Activated CD4-positive, alpha-beta T cell treated with anti-CD3 and anti-CD28 coated beads for 4 hours (primary cell): ENCODE measurements at regions not wholly inside any gene's neighbourhood (a gene's known extent, or its start where the extent isn't known, plus 50 kb on each side); places are given as distances from the start of the nearest gene placed in this dataset.
"Not testable (repeated sequence)": the region's sequence is repeated elsewhere in the genome, so short reads cannot be mapped to it uniquely, and the experiment has no call there.

ENCODE experiments used
- DNase-seq, 2 donors: peaks; one replicate each; pipeline ENCODE4 v3.0.0-alpha.2; 2020

- DNase-seq = no peak
Measured at GRCh38 chr18:11372163-11372562, 222.8 kb upstream of the PIEZO2 start.

DNA sequence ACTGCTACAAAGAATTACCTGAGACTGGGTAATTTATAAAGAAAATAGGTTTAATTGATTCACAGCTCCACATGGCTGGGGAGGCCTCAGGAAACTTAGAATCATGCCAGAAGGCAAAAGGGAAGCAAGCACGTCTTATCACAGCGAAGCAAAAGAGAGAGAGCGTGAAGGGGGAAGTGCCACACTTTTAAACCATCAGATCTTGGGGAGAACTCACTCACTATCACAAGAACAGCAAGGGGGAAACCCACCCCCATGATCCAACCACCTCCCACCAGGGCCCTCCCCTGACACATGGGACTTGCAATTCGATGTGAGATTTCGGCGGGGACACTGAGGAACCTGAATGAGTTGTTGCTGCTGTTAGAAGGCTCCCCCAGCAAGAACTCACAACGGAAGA, 220.2 kb upstream of the PIEZO2 start:
- no peak for DNase-seq

DNA sequence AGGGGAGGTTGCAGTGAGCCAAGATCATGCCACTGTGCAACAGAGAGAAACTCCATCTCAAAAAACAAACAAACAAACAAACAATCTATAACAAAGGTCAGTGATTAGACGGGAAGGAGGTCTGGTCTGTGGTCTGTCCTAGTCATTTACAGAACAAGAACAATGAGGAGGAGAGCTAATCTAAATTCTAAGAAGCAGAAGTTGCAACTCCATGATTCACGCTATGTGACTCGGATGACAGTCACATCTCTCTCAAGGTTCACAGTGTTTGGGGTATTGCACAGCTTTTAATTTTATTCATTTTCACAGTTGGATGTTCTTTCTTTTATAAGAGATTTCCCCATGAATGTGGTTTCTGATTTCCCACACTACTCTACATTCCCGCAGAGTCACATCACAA, 218.7 kb upstream of the PIEZO2 start:
- DNase-seq = no peak

DNA sequence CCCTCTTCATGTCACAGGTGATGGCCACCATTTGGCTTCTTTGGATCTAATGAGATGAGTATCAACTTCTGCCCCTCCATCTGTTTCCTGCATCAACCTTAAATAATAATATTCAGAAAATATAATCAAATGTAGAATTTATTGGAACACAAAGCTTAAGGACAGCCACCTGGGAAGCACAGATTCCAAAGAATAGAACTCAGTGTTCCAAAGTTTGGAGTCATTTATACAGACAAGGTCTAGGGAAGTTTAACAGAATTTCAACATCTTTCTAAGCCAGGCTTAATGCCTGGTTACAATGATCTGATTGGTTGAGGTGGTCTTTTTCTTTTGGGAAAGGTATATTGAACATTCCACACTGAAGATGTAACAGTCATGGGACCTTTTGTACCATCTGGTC, 218.0 kb upstream of the PIEZO2 start:
- DNase-seq = no peak

GRCh38 chr18:11366410-11366809, 217.0 kb upstream of the PIEZO2 start:
- no peak for DNase-seq

GRCh38 chr18:11362856-11363255, 213.5 kb upstream of the PIEZO2 start:
- no peak for DNase-seq

DNA sequence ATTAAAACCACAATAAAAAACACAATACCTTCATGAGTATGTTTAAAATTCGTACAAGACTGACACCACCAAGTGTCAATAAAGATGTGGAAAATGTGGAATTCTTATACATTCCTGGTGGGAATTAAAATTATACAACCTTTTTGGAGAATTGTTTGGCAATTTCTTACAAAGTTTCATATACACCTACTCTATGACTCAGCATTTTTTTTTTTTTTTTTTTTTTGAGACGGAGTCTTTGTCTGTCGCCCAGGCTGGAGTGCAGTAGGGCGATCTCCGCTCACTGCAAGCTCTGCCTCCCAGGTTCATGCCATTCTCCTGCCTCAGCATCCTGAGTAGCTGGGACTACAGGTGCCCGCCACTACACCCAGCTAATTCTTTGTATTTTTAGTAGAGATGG, 212.5 kb upstream of the PIEZO2 start:
- DNase-seq = not testable (repeated sequence)

DNA sequence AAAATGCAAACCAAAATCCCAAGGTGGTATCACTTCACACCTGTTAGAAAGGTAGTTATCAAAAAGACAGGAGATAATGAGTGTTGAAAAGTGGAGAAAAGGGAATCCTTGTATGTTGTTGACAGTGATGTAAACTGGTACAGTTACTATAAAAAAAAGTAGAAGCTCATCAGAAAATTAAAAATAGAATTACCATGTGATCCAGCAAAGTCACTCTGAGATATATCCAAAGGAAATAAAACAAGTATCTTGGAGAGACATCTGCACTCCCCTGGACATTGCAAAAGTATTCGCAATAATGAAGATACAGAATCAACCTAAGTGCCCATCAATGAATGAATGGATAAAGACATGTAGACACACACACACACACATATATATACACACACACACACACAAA, 208.3 kb upstream of the PIEZO2 start:
- no peak for DNase-seq

DNA sequence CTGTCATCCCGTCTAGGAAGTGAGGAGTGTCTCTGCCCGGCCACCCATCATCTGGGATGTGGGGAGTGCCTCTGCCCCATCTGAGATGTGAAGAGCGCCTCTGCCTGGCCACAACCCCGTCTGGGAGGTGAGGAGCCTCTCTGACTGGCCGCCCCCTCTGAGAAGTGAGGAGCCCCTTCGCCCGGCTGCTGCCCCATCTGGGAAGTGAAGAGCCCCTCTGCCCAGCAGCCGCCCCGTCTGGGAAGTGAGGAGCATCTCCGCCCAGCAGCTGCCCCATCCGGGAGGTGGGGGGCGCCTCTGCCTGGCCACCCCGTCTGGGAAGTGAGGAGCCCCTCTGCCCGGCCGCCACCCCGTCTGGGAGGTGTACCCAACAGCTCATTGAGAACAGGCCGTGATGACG, 195.2 kb upstream of the PIEZO2 start:
- not testable (repeated sequence) for DNase-seq

- DNase-seq = no peak
Measured at GRCh38 chr18:11343096-11343495, 193.7 kb upstream of the PIEZO2 start.

DNA sequence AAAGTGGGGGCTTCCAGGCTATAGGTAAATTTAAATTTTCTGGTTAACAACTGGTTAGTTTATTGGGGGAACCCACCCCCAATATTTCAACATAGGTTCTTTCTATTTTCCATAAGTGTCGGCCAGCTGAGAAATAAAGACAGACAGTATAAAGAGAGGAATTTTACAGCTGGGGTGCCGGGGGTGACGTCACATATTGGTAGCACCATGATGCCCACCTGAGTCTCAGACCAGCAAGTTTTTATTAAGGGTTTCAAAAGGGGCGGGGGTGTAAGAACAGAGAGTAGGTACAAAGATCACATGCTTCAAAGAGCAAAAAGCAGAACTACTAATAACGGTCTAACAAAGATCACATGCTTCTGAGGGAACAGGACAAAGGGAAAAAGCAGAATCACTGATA, 192.7 kb upstream of the PIEZO2 start:
- not testable (repeated sequence) for DNase-seq

DNA sequence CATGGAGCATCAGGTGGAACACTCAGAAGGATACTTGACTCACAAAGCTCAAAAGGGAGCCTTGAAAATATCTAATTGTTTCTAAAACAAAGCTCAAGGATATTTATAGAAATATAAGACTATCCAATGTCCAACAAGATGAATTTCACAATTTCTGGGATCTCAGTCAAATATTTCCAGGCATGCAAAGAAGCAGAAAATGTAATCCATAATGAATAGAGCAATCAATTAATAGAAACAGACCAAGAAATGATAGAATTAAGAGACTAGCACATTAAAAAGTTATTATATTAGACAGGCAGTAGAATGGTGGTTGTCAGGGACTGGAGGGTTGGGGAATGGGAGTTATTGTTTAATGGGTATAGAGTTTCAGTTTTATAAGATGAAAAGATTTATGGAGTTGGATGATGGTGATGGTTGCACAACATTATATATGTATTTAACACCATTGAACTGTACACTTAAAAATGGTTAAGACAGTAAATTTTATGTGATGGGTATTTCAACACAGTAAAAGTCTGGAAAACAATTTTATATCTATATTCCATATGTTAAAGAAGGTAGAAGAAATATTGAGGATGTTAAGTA, 189.9 kb upstream of the PIEZO2 start:
- DNase-seq = no peak

DNA sequence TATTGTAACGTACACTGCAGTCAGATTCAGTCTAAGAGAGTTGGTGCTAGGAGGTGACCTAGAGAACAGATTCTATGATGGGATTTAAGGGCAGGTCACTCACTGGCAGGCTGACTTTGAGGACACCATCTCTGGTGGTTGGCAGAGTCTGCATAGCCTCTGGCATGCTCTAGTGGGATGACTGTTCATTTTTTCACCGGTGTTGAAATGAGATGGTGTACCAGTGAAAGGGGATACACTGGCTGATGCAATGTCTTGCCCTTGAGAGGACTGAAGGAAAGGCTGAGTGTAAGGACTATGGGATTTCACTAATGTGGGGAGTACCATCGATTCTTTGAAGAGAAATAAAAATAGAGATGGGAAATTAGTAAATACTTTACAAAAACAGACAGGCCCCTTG, 186.9 kb upstream of the PIEZO2 start:
- DNase-seq = no peak

DNA sequence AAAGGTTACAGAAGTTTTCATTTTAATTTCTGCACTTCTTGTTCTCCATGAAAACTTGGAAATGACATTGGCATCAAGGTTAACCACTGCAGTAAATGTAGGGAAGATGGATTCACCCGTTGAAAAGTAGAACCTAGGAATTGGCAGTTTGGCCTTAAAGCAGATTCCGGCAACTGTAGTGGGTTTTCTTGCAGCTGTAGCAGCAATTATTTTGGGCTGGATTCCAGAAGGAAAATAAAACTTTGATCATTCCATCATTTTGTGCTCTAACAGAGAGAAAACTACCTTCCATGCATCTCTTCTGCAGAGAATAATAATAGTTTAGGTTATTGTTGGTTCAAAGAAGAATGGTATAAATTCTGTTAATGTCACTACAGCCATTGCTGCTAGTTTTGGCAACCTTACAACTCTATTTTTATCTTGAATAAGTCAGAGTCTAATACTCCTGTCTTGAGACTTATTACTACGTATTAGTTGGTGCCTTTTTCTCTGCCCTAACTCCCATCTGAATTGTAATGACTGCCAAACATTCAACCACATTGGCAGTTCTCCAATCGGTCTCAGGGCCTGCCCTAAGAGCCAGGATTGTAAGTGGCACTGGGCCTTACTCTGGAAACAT, 178.1 kb upstream of the PIEZO2 start:
- no peak for DNase-seq

- DNase-seq = no peak
Measured at GRCh38 chr18:11324956-11325882, 175.8 kb upstream of the PIEZO2 start.

DNA sequence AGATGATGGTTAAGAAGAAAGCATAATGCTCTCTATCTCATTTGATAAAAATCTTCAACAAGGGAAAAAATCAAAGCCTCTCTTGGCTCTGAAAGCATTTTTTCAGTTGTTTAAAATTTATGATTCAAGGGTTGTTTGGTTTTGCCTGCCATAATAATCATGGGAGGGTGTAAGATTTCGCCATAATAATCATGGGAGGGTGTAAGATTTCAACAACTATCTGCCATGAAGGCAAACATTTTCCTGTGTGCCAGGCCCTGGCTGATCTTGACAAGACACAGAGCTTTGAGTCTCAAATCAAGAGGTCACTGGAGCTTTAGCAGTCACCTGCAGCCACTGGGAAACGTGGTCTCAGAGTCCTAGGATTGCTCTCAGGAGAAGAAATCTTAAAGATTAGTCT, 175.1 kb upstream of the PIEZO2 start:
- DNase-seq = no peak

DNA sequence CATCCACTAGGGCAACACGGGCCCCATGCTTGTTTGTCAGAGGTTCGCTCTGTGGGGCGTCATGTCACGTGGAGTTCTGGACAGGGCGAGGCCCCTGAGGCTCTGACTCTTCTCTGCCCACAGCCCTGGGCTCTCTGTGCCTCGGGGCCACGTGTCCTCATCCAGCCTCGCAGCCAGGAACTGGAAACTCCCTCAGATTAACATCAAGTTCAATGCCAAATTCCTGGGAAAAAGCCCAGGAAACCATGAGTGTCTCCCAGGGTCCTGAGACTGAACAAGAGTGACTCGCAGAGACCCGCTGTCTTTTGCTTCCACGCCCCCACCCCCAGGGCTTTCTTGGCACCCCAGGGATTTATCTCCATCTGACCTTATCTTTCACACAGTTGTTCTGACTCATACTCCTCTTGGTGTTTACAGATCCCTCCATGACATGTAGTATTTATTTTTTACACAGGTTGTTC, 174.0 kb upstream of the PIEZO2 start:
- no peak for DNase-seq

DNA sequence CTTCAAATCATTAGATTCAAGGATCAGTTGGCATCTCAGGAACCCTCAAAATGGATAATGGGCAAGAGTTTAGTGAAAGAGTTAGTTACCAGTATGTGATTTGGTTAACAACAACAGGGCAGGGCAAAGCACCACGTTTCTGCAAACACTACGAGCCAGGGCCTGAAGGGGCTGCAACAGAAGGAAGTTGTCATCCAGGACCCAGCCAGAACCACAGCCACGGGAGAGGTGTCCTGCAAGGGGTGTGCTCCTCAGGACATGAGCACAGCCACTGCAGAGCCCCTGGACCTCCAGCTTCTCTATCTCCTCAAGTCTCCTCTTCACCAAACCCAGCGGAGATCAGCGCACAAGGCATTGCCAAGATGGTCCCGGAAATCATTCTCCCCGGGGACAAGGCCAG, 173.3 kb upstream of the PIEZO2 start:
- no peak for DNase-seq

- DNase-seq = no peak
Measured at GRCh38 chr18:11322006-11322405, 172.6 kb upstream of the PIEZO2 start.

GRCh38 chr18:11320986-11321385, 171.6 kb upstream of the PIEZO2 start:
- DNase-seq = no peak

DNA sequence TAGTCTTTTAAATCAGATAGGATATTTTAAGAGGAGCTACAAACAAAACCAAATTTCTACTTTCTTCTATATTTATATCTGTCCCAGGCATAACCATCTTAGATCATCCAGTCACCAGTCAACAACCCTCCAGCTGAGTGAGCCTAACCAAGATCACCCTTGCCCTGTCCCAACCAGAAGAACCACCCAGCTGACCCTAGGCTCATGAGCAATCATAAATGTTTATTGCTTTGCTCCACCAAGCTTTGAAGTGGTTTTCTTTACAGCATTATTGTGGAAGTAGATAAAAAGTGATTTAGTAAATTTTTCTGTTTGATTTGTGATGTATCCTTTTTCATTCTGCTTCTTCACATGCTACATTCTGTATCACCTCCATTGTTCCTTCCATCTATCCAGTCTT, 167.2 kb upstream of the PIEZO2 start:
- no peak for DNase-seq

DNA sequence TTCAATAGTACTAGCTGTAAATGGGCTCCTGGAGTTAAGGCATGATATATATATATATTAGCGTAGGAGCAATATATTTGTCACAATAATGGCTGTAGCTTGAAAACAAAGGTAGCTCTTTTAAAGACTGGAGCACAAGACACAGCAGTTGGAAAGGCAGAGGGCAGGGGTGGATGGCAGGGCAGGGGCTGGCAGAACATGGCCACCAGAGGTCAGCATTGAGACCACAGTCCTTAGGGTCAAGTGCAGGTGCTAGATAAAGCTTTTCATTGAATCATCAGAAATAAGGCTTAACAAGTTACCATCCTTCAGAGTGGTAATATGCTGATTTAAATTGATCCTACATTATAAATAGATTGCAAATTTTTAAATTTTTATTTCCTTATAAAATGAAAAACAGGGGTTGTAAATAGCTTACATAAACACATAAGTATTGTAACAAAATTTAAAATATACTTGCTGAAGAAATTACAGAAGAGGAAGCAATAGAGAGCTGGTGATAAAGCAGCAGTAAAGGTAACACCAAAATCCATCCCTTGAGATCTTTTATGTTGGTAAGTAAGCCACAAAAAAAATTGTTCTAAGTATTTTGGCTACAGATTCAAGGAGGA, 161.2 kb upstream of the PIEZO2 start:
- DNase-seq = no peak

DNA sequence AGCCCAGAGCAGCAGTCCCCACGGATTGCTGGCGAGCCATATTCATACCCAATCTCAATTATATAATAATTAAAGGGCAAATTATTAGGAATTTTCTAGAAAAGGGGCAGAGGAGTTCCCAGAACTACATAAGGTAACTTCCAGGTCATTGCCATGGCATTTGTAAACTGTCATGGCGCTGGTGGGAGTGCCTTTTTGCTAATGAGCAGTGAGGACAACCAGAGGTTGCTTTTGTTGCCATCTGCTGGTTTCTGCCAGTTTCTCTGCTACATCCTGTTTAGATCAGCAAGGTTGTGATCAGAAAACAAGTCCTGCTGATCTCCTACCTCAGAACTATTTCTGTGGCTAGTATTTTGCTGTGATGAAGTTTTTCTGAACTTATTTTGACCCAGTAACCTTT, 159.8 kb upstream of the PIEZO2 start:
- DNase-seq = no peak

DNA sequence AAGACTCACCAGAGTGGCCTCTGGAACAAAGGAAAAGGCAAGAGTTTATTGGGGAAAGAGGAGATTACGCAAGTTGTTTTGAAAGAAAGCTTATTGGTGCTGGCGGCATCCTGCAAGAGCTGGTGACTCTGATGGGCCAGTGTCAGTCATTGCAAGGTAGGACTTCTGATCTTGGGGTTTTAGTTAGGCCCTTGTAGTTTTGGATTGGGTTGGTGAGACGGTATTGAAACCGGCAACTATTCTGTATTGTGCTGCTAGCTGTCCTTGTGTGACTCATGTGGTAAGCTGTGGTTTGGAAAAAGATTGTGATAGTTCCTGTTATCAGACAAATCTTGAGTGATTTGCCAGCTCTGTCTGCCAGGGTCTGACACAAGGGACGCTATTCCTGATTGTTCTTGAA, 159.1 kb upstream of the PIEZO2 start:
- DNase-seq = no peak
